ENCODE measurements at regions not wholly inside any gene's neighbourhood (a gene's known extent, or its start where the extent isn't known, plus 50 kb on each side); places are given as distances from the start of the nearest gene placed in this dataset.

- TF ChIP-seq CTCF (IDR thresholded peaks at IDR 0.05; ENCODE audit: insufficient read depth, low read depth, low read length) = no peak
- ChIA-PET POLR2A (no interaction called here), CTCF (no interaction called here)
- Histone ChIP-seq H3K36me3 (ENCODE audit: control insufficient read depth, insufficient read depth, low read length) (no peaks in the 10 kb centered on the region), H3K4me3 (ENCODE audit: low read depth, low read length) (no peak overlapping the region), H3K27me3 (ENCODE audit: control insufficient read depth, insufficient read depth, low read length) (no peaks in the 10 kb centered on the region)
- no peak for DNase-seq (ENCODE audit: low read depth)
These were observed 495.7 kb downstream of the RIT2 start for GRCh38 chr18:42619771-42620170.

GRCh38 chr18:42620657-42621056, 494.8 kb downstream of the RIT2 start:
- CTCF ChIA-PET = no interaction called here
- POLR2A ChIA-PET = no interaction called here

GRCh38 chr18:42623935-42624334, 491.6 kb downstream of the RIT2 start:
- POLR2A ChIA-PET = no interaction called here
- CTCF ChIA-PET = no interaction called here

More at GRCh38 chr18:42620657-42621056, 494.8 kb downstream of the RIT2 start:
- no peak for TF ChIP-seq CTCF (IDR thresholded peaks at IDR 0.05; ENCODE audit: insufficient read depth, low read depth, low read length)
- H3K27me3 ChIP-seq (ENCODE audit: control insufficient read depth, insufficient read depth, low read length) = no peaks in the 10 kb centered on the region
- no peak overlapping the region for H3K4me3 ChIP-seq (ENCODE audit: low read depth, low read length)
- DNase-seq (ENCODE audit: low read depth) = no peak
- no peaks in the 10 kb centered on the region for H3K36me3 ChIP-seq (ENCODE audit: control insufficient read depth, insufficient read depth, low read length)

GRCh38 chr18:42632801-42633200, 482.7 kb downstream of the RIT2 start:
- ChIA-PET POLR2A (no interaction called here), CTCF (no interaction called here)
- H3K4me3 ChIP-seq (ENCODE audit: low read depth, low read length) = no peak overlapping the region
- no peak for DNase-seq (ENCODE audit: low read depth)
- no peaks in the 10 kb centered on the region for H3K27me3 ChIP-seq (ENCODE audit: control insufficient read depth, insufficient read depth, low read length)
- no peak for TF ChIP-seq CTCF (IDR thresholded peaks at IDR 0.05; ENCODE audit: insufficient read depth, low read depth, low read length)
- H3K36me3 ChIP-seq (ENCODE audit: control insufficient read depth, insufficient read depth, low read length) = no peaks in the 10 kb centered on the region

More at GRCh38 chr18:42623935-42624334, 491.6 kb downstream of the RIT2 start:
- no peak for DNase-seq (ENCODE audit: low read depth)
- Histone ChIP-seq H3K36me3 (ENCODE audit: control insufficient read depth, insufficient read depth, low read length) (no peaks in the 10 kb centered on the region), H3K27me3 (ENCODE audit: control insufficient read depth, insufficient read depth, low read length) (no peaks in the 10 kb centered on the region), H3K4me3 (ENCODE audit: low read depth, low read length) (no peak overlapping the region)
- no peak for TF ChIP-seq CTCF (IDR thresholded peaks at IDR 0.05; ENCODE audit: insufficient read depth, low read depth, low read length)

GRCh38 chr18:42635378-42636048, 480.0 kb downstream of the RIT2 start:
- Histone ChIP-seq H3K4me3 (ENCODE audit: low read depth, low read length) (no peak overlapping the region), H3K36me3 (ENCODE audit: control insufficient read depth, insufficient read depth, low read length) (no peaks in the 10 kb centered on the region), H3K27me3 (ENCODE audit: control insufficient read depth, insufficient read depth, low read length) (no peaks in the 10 kb centered on the region)
- DNase-seq (ENCODE audit: low read depth) = no peak
- POLR2A ChIA-PET = no interaction called here
- no peak for TF ChIP-seq CTCF (IDR thresholded peaks at IDR 0.05; ENCODE audit: insufficient read depth, low read depth, low read length)
- CTCF ChIA-PET = interaction anchor here (0.5 kb wide), 1 partner anchor 202 kb away, joined by 3 read pairs; no protein-coding TSS in a partner anchor
